ENCODE measurements at regions not wholly inside any gene's neighbourhood (a gene's known extent, or its start where the extent isn't known, plus 50 kb on each side); places are given as distances from the start of the nearest gene placed in this dataset.

- no peaks in the 10 kb centered on the region for H3K9me3 ChIP-seq
- intact Hi-C loops (cut with DNase I): no loop called here
- no peaks in the 10 kb centered on the region for H3K36me3 ChIP-seq
- no peaks in the 10 kb centered on the region for H3K27me3 ChIP-seq
- no peak for TF ChIP-seq CTCF (IDR thresholded peaks at IDR 0.05)
- no peak overlapping the region for H3K4me3 ChIP-seq
- no peaks in the 10 kb centered on the region for H3K4me1 ChIP-seq
- H3K27ac ChIP-seq: no peak overlapping the region
- no peak for DNase-seq
- no peak for ATAC-seq
Observed at GRCh38 chr21:27391990-27392389, 425.1 kb upstream of the ADAMTS5 start.

GRCh38 chr21:27390384-27390783 is 423.5 kb upstream of the ADAMTS5 start:
- TF ChIP-seq CTCF (IDR thresholded peaks at IDR 0.05): no peak
- no peak overlapping the region for H3K27ac ChIP-seq
- no peaks in the 10 kb centered on the region for H3K9me3 ChIP-seq
- no peaks in the 10 kb centered on the region for H3K36me3 ChIP-seq
- H3K4me3 ChIP-seq: no peak overlapping the region
- intact Hi-C loops (cut with DNase I): no loop called here
- DNase-seq (no peak), ATAC-seq (no peak)
- H3K27me3 ChIP-seq: no peaks in the 10 kb centered on the region
- no peaks in the 10 kb centered on the region for H3K4me1 ChIP-seq

GRCh38 chr21:27388825-27389224 is 421.9 kb upstream of the ADAMTS5 start:
- H3K27me3 ChIP-seq: no peaks in the 10 kb centered on the region
- intact Hi-C loops (cut with DNase I): no loop called here
- H3K27ac ChIP-seq: no peak overlapping the region
- H3K4me3 ChIP-seq: no peak overlapping the region
- peaks cover 0 to 7% of the 10 kb centered on the region in 2 donors for H3K9me3 ChIP-seq
- no peak for ATAC-seq
- H3K36me3 ChIP-seq: no peaks in the 10 kb centered on the region
- DNase-seq: no peak
- TF ChIP-seq CTCF (IDR thresholded peaks at IDR 0.05): no peak
- H3K4me1 ChIP-seq: no peaks in the 10 kb centered on the region

GRCh38 chr21:27382404-27382803 is 415.5 kb upstream of the ADAMTS5 start:
- Histone ChIP-seq H3K9me3 (peaks cover 0 to 8% of the 10 kb centered on the region in 2 donors), H3K27me3 (no peaks in the 10 kb centered on the region), H3K4me1 (no peaks in the 10 kb centered on the region), H3K36me3 (no peaks in the 10 kb centered on the region), H3K27ac (no peak overlapping the region), H3K4me3 (no peak overlapping the region)
- ATAC-seq (no peak), DNase-seq (no peak)
- no peak for TF ChIP-seq CTCF (IDR thresholded peaks at IDR 0.05)
- intact Hi-C loops (cut with DNase I): no loop called here

- DNase-seq (no peak), ATAC-seq (no peak)
- TF ChIP-seq CTCF (IDR thresholded peaks at IDR 0.05): no peak
- H3K27me3 ChIP-seq: no peaks in the 10 kb centered on the region
- H3K9me3 ChIP-seq: peaks cover 0 to 8% of the 10 kb centered on the region in 2 donors
- no peaks in the 10 kb centered on the region for H3K4me1 ChIP-seq
- H3K27ac ChIP-seq: no peak overlapping the region
- H3K4me3 ChIP-seq: no peak overlapping the region
- H3K36me3 ChIP-seq: no peaks in the 10 kb centered on the region
- intact Hi-C loops (cut with DNase I): no loop called here
Observed at GRCh38 chr21:27380303-27380702, 413.4 kb upstream of the ADAMTS5 start.

Data from left lung (tissue), 4 donors.